ENCODE measurements at regions not wholly inside any gene's neighbourhood (a gene's known extent, or its start where the extent isn't known, plus 50 kb on each side); places are given as distances from the start of the nearest gene placed in this dataset.
A peak's percentile ranks its signal among the peaks of the same experiment; 100 is the strongest.
"Not testable (repeated sequence)": the region's sequence is repeated elsewhere in the genome, so short reads cannot be mapped to it uniquely, and the experiment has no call there.

DNA sequence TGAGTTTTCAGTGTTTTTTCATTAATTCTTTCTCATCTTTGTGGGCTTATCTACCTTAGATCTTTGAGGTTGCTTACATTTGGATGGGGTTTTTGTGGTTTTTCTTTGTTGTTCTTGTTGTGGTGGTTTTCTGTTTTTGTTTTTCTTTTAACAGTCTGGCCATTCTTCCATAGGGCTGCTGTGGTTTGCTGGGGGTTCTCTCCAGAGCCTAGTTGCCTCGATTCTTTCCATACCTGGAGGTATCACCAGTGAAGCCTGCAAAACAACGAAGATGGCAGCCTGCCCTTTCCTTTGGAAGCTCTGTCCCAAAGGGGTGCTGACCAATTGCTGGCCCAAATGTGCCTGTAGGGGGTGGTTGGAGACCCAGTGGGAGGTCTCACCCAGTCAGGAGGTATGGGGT, 168.6 kb upstream of the CLNK start:
- no peak for DNase-seq (ENCODE audit: low read depth in 3 of 3, low spot score in 2 of 3)

DNA sequence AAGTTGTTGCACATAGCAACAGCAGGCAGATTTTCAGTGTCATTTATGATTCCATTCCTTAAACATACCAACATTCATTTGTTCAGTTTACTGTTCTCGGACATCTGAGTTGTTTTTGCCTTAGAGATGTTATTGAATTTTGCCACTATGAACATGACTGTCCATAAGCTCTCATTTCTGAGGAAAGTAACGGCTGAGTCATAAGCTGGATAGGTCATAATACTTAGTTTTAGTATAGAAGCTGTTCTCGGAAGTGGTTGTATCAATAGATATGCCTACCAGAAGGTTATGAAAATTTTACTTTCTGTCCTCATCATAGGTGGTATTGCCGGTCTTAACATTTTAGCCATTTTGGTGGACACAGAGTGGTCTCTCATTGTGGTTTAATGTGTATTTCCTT, 157.1 kb upstream of the CLNK start:
- no peak for DNase-seq (ENCODE audit: low read depth in 3 of 3, low spot score in 2 of 3)

DNA sequence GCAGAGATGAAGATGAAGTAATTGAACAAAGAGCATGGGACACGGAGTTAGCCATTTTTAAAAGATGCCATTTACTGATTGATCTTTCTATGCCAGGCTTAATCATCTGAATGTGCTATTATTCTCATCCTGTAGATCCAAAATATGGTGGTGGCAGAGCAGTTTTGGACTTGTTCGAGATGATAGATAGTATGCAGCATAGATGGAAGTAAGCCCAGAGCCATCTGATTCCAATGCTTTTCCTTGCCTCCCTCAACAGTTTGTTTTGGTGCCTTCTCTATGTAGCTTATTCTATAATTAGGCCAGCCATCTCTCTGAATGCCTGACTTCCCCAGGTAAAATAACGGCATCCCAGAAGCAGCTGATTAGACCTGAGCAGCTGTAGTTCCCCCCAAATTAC, 152.6 kb upstream of the CLNK start:
- no peak for DNase-seq (ENCODE audit: low read depth in 3 of 3, low spot score in 2 of 3)

DNA sequence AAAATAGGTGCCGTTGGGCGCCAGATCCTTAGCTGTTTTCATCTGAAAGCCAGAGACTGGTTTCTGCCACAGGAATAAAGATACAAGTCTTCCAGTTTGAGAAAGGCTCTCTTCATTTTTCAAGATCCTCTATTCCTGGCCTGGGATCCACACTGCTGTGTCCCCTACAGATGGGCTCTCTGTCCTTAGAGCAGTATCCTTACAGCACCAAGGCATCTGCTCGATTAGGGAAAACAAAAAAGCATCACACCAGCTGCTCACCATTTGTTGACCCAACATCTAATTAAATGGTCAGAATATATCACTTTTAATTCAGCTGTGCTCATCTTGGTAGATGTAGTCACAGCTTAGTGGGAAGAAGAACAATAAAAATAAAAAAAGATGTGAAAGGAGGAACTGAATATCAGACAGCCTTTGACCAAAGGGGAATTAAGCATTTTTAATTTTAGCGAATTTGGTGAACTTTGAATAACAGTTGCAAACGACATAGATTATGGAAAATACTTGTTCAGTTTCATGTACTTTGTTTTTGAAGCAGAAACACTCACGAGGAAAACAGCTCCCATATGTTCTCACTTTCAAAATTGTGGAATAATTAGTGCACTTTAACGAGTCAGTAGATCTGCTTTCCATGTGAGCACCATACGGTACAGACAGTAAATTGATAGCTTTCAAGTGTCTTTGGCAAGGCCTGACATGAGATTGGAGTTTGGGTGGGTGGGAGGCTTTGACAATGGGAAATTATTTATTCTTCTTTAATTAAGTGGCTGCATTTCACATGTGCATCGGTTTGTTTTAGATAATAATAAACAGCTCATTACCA, 148.4 kb upstream of the CLNK start:
- no peak for DNase-seq (ENCODE audit: low read depth in 3 of 3, low spot score in 2 of 3)

DNA sequence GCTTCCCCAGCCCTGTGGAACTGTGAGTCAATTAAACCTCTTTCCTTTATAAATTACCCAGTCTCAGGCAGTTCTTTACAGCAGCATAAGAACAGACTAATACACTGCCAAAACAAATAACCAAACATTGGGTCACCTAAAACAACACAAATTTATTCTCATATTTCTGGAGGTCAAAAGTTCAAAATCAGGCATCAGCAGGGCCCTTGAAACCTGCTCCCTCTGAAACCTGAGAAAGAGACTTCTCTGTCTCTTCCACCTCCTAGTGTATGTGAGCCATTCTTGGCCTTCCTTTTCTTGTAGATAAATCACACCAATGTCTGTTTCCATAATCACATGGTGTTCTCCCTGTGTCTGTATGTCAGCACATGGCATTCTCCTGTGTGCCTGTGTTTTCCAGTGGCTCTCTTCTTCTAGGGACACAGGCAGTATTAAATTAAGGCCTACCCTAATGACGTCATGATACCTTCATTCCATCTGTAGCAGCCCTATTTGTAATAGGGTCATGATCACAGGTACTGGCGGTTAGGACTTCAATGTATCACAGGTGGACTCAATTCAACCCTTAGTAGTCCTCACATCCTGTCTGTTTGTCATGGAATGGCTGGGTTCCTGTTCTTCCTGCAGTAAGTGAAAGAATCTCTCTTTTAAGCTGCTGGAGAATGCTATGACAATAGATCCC, 147.3 kb upstream of the CLNK start:
- no peak for DNase-seq (ENCODE audit: low read depth in 3 of 3, low spot score in 2 of 3)

DNA sequence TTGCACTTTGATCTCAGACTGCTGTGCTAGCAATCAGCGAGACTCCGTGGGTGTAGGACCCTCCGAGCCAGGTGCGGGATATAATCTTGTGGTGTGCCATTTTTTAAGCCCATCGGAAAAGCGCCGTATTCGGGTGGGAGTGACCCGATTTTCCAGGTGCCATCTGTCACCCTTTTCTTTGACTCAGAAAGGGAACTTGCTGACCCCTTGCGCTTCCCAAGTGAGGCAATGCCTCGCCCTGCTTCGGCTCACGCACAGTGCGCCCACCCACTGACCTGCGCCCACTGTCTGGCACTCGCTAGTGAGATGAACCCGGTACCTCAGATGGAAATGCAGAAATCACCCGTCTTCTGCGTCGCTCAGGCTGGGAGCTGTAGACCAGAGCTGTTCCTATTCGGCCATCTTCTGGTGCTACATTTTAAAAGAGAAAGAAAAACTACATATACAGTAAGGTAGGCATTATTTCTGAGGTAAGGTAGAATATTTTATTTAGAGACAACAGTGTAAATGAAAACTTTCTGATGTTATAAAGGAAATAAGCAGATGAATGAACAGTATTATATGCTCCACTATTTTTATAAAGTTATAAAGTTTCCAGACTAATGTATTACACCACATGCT, 144.5 kb upstream of the CLNK start:
- not testable (repeated sequence) for DNase-seq (ENCODE audit: low read depth in 3 of 3, low spot score in 2 of 3)

DNA sequence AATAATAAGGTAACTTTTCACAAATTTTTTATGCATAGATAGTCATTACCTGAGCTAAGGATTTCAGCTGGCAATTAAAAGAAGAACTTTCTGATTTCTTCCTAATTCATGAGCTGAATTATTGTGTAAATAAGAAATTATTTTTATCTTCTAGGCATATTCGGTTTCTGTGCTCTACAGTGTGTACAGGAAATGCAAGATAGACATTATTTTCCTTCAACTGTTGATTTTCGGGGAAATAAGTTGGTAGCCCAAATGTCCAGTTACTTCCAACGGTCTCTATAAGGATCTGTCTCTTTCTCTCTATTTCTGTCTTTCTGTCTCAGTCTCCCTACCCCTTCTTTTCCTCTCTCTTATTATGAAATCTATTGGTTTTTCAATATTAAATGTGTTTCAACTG, 137.3 kb upstream of the CLNK start:
- no peak for DNase-seq (ENCODE audit: low read depth in 3 of 3, low spot score in 2 of 3)

DNA sequence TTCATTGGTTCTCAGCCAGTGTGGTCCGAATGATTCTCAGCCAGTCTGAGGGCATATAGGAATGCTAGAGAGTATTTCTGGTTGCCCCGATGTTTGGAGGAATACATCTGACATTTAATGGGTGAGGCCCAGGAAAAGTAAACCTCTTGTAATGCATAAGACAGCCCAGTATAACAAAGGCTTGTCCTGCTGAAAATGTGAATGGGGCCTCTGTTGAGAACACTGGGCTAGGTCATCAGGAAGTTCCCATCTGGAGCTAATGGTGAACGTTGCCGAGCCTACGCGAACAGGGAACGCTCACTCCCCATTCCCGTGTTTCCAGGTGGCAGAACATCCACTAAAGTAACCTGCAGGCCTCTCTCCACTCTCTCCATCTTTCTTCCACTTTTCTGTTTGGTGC, 132.0 kb upstream of the CLNK start:
- no peak for DNase-seq (ENCODE audit: low read depth in 3 of 3, low spot score in 2 of 3)

DNA sequence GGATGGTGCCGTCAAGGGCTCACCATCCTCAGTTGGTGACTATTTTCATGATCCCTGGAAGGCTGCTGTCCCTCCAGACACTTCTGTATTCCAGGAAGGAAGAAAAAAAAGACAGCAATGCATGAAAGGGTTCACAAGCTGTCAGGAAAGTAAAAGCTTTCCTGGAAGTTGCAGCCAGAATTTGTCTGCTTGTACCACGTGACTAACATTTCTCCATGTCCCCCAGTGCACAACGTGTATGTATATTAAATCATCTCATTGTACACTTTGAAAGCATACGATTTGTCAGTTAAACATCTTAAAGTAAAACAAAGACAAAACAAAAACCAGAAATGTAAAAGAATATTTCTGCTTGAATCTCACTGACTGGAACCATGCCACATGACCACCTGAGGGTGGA, 127.4 kb upstream of the CLNK start:
- DNase-seq (ENCODE audit: low read depth in 3 of 3, low spot score in 2 of 3), result peak in 1 of 3 donors; percentile 2

DNA sequence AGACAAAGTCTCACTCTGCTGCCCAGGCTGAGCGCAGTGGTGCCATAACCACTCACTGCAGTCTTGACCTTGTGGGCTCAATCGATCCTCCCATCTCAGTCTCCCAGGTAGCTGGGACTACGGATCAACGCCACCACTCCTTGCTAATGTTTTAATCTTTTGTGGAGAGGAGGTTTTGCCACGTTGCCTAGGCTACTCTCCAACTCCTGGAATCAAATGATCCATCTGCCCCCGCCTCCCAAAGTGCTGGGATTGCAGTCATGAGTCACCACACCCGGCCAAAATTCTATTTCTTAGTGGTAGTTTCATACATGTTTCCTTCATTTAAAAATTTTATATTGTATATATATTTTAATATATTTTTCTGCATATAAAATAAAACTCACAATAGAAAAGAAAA, 125.8 kb upstream of the CLNK start:
- DNase-seq (ENCODE audit: low read depth in 3 of 3, low spot score in 2 of 3), result no peak

DNA sequence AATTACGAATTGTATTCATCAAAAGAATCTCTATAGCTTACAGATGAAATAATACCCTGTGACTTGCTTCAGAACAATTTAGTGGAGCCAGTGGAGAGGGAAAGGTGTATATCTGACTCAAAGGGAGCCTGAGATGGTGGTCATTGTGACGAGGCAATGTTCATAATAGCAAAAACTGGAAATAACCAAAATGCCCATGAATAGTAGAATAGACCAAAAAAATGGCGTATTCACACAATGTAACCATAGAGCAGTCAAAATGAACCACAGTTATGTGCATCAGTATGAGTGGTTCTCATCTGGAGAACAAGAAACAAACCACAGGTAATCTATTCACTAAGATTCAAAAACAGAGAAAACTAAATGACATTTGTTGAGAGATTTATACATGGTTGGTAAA, 125.3 kb upstream of the CLNK start:
- no peak for DNase-seq (ENCODE audit: low read depth in 3 of 3, low spot score in 2 of 3)

DNA sequence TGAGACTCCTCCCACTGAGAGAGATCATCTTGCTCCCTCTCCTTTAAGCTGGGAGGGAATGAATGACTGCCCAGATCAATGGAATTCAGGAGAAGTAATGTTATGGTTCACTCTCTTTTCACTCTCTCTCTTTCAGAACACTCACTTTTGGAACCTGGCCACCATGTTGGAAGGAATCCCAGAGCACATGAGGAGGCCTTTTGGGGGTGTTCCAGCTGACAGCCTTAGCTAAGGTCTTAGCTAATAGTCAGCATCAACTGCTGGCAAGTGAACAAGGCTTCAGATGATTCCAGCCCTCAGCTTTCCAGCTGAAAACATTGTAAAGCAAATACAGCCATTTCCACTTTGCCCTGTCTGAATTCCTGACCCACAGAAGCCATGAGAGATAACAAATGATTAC, 124.0 kb upstream of the CLNK start:
- DNase-seq (ENCODE audit: low read depth in 3 of 3, low spot score in 2 of 3), result no peak

DNA sequence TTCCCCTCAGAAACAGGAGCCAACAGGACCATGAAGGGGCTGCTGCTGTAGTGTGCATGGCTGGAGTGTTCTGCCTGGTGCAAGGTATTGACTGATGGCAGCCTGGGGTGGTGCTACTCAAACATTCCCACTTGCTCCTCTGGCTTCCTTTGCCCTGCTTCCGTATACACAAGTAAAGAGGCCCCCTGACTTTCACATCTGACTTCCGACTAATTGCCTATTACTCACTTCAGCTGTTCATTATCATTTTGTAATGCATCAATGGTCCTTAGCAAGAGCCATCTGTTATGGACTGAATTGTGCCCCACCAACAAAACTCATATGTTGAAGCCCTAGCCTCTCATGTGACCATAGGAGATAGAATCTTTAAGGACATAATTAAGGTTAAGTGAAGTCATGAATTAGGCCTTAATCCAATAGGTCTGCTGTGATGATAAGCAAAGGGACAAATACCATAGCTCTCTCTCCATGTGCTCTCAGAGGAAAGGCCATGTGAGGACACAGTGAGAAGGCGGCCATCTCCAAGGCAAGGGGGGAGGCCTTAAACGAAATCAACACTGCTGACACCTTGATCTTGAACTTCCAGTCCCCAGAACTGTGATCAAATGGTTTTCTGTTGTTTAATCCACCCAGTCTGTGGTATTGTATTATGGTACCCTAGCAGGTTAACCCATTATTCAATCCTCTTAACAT, 122.5 kb upstream of the CLNK start:
- no peak for DNase-seq (ENCODE audit: low read depth in 3 of 3, low spot score in 2 of 3)

DNA sequence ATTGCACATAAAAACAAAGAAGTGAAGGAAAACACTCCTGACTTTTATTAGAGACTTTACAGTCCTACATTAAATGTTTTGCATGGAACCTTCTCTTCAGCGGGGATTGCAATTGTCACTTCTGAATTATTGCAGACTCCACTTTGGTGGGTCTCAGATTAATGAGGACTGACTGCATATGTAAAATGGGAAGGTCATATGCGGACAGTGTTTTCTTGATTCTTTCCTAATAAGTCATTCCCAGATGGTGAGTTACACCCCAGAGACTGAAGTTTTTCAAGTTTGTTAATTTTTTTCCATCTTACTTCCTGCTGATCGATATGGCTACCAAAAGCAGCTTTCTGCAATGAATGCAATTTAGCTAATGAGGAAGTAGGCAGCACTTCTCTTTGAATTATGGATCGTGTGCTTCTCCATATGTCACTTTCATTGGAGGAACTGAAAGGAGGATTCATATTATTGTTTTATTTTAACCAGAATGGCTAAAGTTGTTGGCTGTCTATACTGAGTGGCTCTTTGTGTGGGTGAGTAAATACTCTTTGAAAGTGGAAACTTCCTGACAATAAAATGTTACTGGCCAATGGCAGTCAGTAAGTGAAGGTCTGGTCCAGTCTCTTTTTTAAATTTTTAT, 119.3 kb upstream of the CLNK start:
- DNase-seq (ENCODE audit: low read depth in 3 of 3, low spot score in 2 of 3), result no peak

DNA sequence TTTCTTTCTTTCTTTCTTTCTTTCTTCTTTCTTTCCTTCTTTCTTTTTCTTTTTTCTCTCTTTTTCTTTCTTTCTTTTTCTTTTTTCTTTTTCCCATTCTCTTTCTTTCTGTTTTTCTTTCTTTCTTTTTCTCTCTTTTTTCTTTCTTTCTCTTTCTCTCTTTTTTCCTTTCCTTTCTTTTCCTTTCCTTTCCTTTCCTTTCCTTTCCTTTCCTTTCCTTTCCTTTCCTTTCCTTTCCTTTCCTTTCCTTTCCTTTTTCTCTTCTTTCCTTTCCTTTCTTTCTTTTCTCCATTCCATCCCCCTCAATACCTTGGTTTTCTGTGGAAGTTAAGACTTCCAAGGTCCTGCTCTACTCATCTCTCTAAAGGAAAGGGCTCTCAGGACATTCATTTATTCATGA, 102.8 kb upstream of the CLNK start:
- DNase-seq (ENCODE audit: low read depth in 3 of 3, low spot score in 2 of 3), result no peak

DNA sequence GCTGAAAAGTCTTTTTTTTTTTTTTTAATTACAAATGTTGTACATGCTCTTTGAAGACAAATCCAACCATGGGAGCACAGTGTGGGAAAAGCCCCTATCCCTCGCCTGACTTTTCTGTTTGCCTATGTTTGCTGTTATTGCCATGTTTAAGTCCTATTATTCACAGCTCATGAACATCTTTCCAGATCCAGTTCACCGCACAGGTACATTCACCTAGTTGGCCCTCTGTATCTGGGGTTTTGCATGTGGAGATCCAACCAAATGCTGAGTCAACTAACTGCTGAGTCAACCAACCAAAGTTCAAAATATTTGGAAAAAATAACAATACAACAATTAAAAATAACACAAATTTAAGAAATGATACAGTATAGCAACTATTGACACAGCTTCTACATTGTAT, 100.1 kb upstream of the CLNK start:
- DNase-seq (ENCODE audit: low read depth in 3 of 3, low spot score in 2 of 3), result no peak

DNA sequence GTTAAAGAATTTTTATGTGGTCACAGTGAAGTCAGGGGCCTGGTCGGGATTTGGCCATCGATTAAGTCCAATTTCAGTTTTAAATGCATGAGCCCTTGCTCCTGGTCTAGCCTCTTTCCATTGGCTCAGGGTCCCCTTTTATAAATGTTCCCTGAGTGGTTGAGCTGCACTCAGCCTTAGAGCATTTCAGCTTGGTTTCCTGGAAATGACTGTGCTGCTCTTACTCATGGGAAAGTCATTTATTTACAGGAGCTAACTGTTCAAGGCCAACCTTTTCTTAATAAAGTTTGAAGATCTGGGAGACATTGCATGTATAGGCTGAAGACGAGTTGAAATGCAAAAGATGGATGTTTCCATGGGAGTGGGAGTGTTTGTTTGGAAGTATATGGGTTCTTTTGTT, 98.8 kb upstream of the CLNK start:
- no peak for DNase-seq (ENCODE audit: low read depth in 3 of 3, low spot score in 2 of 3)

DNA sequence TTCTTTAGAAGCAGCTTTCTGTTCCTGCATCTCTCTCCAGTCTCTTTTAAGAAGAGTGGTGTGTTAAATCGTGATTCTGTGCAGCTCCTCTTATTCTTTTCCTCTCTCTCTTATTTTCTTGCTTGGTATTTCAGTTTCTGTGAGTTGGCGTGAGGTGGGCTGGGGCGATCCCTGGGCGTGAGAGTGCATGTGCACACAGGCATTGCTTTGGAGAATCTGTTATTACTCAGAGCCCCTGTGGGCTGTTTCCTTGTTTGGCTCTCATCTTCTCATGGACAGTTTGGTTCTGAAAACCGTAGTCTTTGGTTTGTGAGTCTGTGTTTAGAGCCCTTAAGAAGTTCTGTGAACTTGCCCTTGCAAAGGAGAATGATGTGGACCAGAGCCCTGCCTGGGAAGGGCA, 97.2 kb upstream of the CLNK start:
- DNase-seq (ENCODE audit: low read depth in 3 of 3, low spot score in 2 of 3), result no peak

DNA sequence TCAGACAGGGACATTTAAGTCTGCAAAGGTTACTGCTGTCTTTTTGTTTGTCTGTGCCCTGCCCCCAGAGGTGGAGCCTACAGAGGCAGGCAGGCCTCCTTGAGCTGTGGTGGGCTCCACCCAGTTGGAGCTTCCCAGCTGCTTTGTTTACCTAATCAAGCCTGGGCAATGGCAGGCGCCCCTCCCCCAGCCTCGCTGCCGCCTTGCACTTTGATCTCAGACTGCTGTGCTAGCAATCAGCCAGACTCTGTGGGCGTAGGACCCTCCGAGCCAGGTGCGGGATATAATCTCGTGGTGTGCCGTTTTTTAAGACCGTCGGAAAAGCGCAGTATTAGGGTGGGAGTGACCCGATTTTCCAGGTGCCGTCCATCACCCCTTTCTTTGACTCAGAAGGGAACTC, 96.2 kb upstream of the CLNK start:
- DNase-seq (ENCODE audit: low read depth in 3 of 3, low spot score in 2 of 3), result not testable (repeated sequence)

DNA sequence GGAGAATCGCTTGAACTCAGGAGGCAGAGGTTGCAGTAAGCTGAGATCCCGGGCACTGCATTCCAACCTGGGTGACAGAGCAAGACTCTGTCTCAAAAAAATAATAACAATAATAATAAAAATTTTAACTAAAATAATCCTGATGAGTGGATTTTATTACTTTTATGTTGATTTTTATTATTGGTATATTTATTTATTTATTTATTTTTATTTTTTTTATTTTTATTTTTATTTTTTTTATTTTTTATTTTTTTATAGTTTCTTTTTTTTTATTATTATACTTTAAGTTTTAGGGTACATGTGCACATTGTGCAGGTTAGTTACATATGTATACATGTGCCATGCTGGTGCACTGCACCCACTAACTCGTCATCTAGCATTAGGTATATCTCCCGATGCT, 90.6 kb upstream of the CLNK start:
- not testable (repeated sequence) for DNase-seq (ENCODE audit: low read depth in 3 of 3, low spot score in 2 of 3)

DNA sequence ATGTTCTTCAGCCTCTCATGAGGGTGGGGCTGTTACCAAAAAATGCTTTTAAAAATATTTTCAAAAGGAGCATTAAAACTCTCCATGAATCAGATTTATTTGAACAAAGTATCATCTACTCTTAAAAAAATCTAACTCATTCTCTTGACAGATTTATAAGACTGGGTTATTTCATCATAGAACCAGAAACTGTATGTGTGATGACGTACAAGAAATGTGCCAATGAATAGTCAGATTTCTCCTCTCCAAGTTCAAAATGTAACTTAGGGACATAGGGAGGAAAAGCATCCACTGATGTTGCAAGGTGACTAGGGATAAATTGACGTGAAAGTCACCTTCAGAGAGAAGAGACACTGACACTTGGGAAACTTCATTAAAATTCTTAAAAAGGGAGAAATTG, 89.1 kb upstream of the CLNK start:
- DNase-seq (ENCODE audit: low read depth in 3 of 3, low spot score in 2 of 3), result no peak

Data from right renal cortex interstitium (tissue), 3 donors.